ENCODE measurements at regions not wholly inside any gene's neighbourhood (a gene's known extent, or its start where the extent isn't known, plus 50 kb on each side); places are given as distances from the start of the nearest gene placed in this dataset.

GRCh38 chr5:14090755-14091154 lies 52.4 kb upstream of the TRIO start:
- H3K4me3 ChIP-seq (ENCODE audit: low read depth, low read length) = no peak overlapping the region

GRCh38 chr5:14090290-14090689 lies 52.9 kb upstream of the TRIO start:
- H3K4me3 ChIP-seq (ENCODE audit: low read depth, low read length) = no peak overlapping the region

- no peak overlapping the region for H3K4me3 ChIP-seq (ENCODE audit: low read depth, low read length)
These were observed 53.9 kb upstream of the TRIO start for GRCh38 chr5:14089198-14089597.

DNA sequence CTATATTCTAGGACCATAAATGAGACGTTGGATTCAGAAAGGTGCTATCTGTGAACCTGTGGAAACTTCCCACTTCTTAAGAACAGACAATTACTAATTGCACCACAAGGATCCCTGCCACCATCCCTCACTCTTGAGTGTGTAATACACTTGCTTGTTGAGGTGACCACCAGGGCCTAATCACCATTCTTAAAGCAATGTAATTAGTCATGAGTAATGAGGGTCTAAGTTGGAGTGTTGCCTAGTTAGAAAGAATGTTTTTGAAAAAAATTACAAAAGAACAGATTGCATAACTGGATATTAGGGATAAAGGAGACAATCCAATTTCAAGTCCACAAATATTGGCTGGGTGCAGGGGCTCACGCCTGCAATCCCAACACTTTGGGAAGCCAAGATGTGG lies 56.9 kb upstream of the TRIO start:
- no peak overlapping the region for H3K4me3 ChIP-seq (ENCODE audit: low read depth, low read length)

GRCh38 chr5:14082973-14083372 lies 60.2 kb upstream of the TRIO start:
- H3K4me3 ChIP-seq (ENCODE audit: low read depth, low read length) = no peak overlapping the region

DNA sequence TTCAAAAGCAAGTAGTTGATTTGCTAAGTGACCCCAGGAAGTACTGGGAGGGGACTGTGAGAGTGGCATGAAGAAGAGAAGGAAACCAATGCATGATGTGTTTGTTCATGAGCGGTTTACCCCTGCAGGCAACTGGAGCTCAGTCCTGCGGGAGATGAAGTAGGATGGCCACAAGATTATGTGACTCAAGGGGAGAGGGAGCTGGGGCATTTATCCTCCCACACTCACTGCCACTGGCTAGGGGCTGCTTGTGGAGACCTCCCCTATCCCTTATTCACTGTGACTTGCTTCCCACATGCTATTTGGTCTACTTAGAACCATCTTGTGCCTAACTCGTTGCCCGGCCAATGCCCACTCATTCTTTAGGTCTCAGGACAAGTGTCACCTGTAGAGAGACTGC lies 60.6 kb upstream of the TRIO start:
- H3K4me3 ChIP-seq (ENCODE audit: low read depth, low read length) = no peak overlapping the region

DNA sequence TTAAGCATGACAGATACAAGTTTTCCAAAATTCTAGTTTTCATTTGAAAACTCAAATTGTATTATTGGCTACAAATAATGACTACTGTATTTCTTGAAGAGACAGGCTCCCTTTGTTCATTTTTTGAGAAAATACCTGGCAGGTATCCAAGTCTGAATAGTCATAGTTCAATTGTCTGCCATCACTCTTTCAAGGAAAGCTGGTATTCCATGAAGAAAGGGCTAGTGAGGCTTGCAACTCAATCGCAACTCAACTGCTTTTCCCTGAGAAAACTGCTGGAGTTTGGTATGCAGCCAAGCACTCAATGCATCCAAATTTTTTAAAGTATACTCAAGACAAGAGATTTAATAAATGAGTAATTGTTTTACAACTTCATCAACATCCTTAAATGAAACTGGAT lies 61.4 kb upstream of the TRIO start:
- no peak overlapping the region for H3K4me3 ChIP-seq (ENCODE audit: low read depth, low read length)

GRCh38 chr5:14078716-14079115 lies 64.4 kb upstream of the TRIO start:
- H3K4me3 ChIP-seq (ENCODE audit: low read depth, low read length) = no peak overlapping the region

DNA sequence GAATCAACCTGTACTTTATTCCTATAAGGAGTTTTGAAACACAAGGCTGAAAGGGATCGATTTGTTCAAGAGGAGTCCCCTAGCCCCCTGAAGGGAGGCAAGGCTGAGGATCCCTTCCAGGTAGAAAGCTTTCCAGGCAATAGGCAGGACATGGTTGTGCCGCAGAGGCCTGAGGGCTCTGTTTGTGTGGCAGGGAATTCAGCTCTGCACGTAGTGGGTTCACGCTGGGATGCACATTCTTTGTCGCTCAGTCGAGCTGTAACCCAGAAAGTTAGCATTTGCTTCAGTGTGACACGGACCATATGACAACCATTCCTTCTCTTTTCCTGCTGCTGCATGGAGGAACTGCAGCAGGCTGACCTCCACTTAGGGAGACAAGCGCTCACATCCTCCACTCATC lies 65.6 kb upstream of the TRIO start:
- H3K4me3 ChIP-seq (ENCODE audit: low read depth, low read length) = no peak overlapping the region

- no peak overlapping the region for H3K4me3 ChIP-seq (ENCODE audit: low read depth, low read length)
These were observed 66.6 kb upstream of the TRIO start for GRCh38 chr5:14076561-14076960.

DNA sequence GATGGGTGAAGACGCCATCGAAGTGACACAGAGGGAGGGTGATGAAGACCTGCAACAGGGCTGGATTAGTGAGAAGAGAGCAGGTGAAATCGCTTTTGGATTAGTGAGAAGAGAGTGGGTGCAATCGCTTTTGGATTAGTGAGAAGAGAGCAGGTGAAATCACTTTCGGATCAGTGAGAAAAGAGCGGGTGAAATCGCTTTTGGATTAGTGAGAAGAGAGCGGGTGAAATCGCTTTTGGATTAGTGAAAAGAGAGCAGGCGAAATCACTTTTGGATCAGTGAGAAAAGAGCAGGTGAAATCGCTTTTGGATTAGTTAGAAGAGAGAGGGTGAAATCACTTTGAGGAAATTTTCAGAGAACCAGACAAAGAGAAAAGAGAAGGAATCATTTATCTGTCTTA lies 67.2 kb upstream of the TRIO start:
- H3K4me3 ChIP-seq (ENCODE audit: low read depth, low read length) = no peak overlapping the region

- H3K4me3 ChIP-seq (ENCODE audit: low read depth, low read length) = no peak overlapping the region
These were observed 71.7 kb upstream of the TRIO start for GRCh38 chr5:14071433-14071832.

GRCh38 chr5:14069021-14069420 lies 74.1 kb upstream of the TRIO start:
- no peak overlapping the region for H3K4me3 ChIP-seq (ENCODE audit: low read depth, low read length)

GRCh38 chr5:14068136-14068535 lies 75.0 kb upstream of the TRIO start:
- no peak overlapping the region for H3K4me3 ChIP-seq (ENCODE audit: low read depth, low read length)

DNA sequence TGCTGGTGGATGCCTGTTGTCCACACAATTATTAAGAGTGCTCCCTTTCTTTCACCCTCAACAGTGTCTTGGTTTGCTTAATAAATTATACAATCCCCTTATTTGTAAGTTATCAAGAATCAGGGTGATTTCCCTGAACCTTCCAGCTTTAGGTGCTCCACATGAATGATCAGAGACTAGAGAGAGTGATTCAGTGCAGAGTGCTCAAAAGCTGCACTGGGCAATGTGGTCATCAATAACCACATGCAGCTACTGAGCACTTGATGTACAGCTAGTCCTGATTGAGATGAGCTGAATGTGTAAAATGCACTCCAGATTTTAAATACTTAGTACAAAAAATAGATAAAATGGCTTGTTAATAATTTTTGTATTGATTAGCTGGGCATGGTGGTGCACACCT lies 76.8 kb upstream of the TRIO start:
- no peak overlapping the region for H3K4me3 ChIP-seq (ENCODE audit: low read depth, low read length)

GRCh38 chr5:14064841-14065240 lies 78.3 kb upstream of the TRIO start:
- no peak overlapping the region for H3K4me3 ChIP-seq (ENCODE audit: low read depth, low read length)

GRCh38 chr5:14063691-14064090 lies 79.5 kb upstream of the TRIO start:
- H3K4me3 ChIP-seq (ENCODE audit: low read depth, low read length) = no peak overlapping the region

DNA sequence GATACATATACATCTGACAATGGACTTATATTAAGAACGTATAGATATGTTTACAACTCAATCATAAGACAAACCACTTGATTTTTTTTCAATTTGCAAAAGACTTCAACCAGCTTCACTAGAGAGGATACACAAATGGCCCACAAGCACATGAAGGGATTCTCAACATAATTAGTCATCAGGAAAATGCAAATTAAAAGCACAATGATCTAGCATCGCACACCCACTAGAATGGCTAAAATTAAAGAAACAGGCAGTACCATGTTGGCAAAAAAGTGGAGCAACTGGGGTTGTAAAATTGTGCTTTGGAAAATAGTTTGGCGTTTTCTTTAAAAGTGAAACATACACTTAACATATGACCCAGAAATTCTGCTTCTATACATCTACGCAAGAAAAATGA lies 80.0 kb upstream of the TRIO start:
- no peak overlapping the region for H3K4me3 ChIP-seq (ENCODE audit: low read depth, low read length)

DNA sequence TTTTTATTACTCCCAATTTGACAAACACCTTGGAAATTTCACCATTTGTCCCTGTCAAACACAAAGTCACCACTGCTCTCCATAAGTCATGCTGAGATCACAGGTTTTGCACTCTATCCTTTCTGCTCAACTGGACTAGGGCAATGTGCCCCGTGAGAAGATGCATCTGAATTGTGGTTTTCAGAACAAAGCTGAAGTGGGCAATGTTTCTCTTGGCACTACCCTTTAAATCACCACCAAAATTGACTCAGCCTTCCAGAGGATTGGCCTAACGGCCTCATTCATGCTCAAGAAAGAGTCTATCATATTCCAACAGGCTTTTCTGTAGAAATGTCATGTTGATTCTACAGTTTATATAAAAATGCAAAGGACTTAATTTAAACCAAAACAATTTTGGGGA lies 81.0 kb upstream of the TRIO start:
- H3K4me3 ChIP-seq (ENCODE audit: low read depth, low read length) = no peak overlapping the region

- H3K4me3 ChIP-seq (ENCODE audit: low read depth, low read length) = no peak overlapping the region
These were observed 82.0 kb upstream of the TRIO start for GRCh38 chr5:14061106-14061505.

GRCh38 chr5:14060218-14060617 lies 82.9 kb upstream of the TRIO start:
- no peak overlapping the region for H3K4me3 ChIP-seq (ENCODE audit: low read depth, low read length)

DNA sequence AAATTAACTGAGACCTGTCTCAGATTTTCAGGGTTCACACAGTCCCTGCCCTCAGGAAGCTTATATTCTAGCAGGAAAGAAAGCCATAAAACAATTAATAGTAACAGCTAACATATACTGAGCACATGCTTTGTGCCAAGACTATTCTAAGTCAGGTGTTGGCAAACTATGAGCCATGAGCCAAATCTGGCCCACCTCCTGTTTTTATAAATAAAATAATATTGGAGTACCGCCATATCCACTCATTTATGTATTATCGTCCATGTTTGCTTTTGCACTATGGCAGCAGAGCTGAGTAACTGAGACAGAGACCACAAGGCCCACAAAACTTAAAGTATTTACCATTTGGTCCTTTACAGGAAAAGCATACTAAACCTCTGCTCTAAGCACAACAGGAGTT lies 83.3 kb upstream of the TRIO start:
- H3K4me3 ChIP-seq (ENCODE audit: low read depth, low read length) = no peak overlapping the region

GRCh38 chr5:14057289-14057688 lies 85.9 kb upstream of the TRIO start:
- H3K4me3 ChIP-seq (ENCODE audit: low read depth, low read length) = no peak overlapping the region

DNA sequence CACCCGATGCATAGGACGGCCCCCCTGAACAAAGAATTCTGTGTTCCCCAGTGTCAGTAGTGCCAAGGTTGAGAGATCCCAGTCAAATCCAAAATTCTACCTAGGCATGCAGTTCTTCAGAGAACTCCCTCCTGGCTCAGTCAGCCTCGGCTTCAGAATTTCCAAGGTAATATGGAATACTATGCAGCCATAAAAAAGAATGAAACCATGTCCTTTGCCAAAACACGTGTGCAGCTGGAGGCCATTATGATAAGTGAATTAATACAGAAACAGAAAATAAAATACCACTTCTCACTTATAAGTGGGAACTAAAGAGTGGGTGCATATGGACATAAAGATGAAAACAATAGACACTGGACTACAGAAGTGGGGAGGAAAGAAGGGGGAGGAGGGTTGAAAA lies 87.1 kb upstream of the TRIO start:
- no peak overlapping the region for H3K4me3 ChIP-seq (ENCODE audit: low read depth, low read length)
